ENCODE measurements at regions not wholly inside any gene's neighbourhood (a gene's known extent, or its start where the extent isn't known, plus 50 kb on each side); places are given as distances from the start of the nearest gene placed in this dataset.
"Not testable (repeated sequence)": the region's sequence is repeated elsewhere in the genome, so short reads cannot be mapped to it uniquely, and the experiment has no call there.

- ChIA-PET CTCF (no interaction called here), POLR2A (no interaction called here)
Observed at GRCh38 chr6:115442323-115442722, 618.4 kb downstream of the FRK start.

DNA sequence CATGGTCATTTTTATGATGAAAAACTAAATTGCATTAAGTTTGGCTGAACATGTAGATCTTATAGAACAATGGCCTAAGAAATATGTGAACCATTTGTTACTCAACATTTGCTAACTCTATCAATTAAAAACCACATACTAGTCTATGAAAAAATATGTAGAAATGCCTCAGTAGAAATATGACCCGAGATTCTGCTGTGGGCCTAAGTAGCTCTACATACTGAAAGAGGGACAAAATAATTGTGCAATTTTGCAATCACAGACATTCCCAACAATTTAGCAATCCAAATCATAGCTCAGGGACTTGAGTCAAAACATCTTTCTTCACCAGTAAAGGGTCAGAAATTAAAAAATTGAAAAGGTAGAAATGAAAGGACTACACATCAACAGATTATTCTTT is 619.0 kb downstream of the FRK start:
- POLR2A ChIA-PET: no interaction called here

More at GRCh38 chr6:115442323-115442722, 618.4 kb downstream of the FRK start:
- no peaks in the 10 kb centered on the region for H3K27me3 Mint-ChIP-seq
- intact Hi-C loops (cut with micrococcal nuclease): no loop called here
- H3K4me1 Mint-ChIP-seq (ENCODE audit: low read depth): no peaks in the 10 kb centered on the region
- H3K36me3 Mint-ChIP-seq (ENCODE audit: low read depth): no peaks in the 10 kb centered on the region
- TF ChIP-seq, protein P1, sequence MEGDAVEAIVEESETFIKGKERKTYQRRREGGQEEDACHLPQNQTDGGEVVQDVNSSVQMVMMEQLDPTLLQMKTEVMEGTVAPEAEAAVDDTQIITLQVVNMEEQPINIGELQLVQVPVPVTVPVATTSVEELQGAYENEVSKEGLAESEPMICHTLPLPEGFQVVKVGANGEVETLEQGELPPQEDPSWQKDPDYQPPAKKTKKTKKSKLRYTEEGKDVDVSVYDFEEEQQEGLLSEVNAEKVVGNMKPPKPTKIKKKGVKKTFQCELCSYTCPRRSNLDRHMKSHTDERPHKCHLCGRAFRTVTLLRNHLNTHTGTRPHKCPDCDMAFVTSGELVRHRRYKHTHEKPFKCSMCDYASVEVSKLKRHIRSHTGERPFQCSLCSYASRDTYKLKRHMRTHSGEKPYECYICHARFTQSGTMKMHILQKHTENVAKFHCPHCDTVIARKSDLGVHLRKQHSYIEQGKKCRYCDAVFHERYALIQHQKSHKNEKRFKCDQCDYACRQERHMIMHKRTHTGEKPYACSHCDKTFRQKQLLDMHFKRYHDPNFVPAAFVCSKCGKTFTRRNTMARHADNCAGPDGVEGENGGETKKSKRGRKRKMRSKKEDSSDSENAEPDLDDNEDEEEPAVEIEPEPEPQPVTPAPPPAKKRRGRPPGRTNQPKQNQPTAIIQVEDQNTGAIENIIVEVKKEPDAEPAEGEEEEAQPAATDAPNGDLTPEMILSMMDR (IDR thresholded peaks at IDR 0.05): no peak
- ATAC-seq: no peak
- DNase-seq: no peak
- peaks cover 6% of the 10 kb centered on the region for H3K9me3 Mint-ChIP-seq
- no peak overlapping the region for H3K4me3 Mint-ChIP-seq
- H3K27ac Mint-ChIP-seq: no peak overlapping the region

DNA sequence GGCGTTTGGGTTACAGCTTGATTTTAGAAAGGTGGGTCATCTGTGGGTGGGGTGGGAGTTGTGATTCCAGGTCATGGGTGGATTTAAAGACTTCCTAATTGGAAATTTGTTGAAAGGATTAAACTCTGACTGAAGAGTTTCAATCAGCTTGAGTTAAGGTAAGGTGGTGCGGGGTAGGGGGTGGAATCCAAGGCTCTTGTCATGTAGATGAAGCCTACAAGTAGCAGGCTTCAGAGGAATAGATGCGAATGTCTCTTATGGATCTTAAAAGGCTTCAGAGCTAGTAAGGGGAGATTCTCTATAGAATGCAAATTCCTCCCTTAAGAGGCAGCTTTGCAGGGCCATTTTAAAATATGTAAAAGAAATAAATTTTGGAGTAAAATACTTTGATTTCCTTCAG is 645.3 kb downstream of the FRK start:
- CTCF ChIA-PET: no interaction called here

More for the DNA sequence above, 619.0 kb downstream of the FRK start:
- Mint-ChIP-seq H3K4me1 (ENCODE audit: low read depth) (no peaks in the 10 kb centered on the region), H3K36me3 (ENCODE audit: low read depth) (no peaks in the 10 kb centered on the region), H3K4me3 (no peak overlapping the region), H3K27ac (no peak overlapping the region), H3K9me3 (peaks cover 6% of the 10 kb centered on the region), H3K27me3 (no peaks in the 10 kb centered on the region)
- CTCF ChIA-PET: no interaction called here
- DNase-seq: no peak
- ATAC-seq: no peak
- intact Hi-C loops (cut with micrococcal nuclease): no loop called here
- TF ChIP-seq, protein P1 (IDR thresholded peaks at IDR 0.05): no peak

DNA sequence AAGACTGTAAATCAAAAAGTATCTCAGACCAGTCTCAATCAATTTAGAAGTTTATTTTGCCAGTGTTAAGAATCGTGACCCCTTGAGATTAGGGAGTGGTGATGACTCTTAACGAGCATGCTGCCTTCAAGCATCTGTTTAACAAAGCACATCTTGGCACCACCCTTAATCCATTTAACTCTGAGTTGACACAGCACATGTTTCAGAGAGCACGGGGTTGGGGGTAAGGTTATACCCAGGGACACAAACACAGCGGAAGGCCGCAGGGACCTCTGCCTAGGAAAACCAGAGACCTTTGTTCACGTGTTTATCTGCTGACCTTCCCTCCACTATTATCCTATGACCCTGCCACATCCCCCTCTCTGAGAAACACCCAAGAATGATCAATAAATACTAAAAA is 645.8 kb downstream of the FRK start:
- POLR2A ChIA-PET; H3K4me1 Mint-ChIP-seq (ENCODE audit: low read depth); H3K36me3 Mint-ChIP-seq (ENCODE audit: low read depth); H3K27ac Mint-ChIP-seq; intact Hi-C loops (cut with micrococcal nuclease); H3K9me3 Mint-ChIP-seq; H3K4me3 Mint-ChIP-seq; H3K27me3 Mint-ChIP-seq; CTCF ChIA-PET; ATAC-seq; DNase-seq: not testable (repeated sequence)

More for the DNA sequence above, 645.3 kb downstream of the FRK start:
- H3K27me3 Mint-ChIP-seq: no peaks in the 10 kb centered on the region
- H3K4me3 Mint-ChIP-seq: no peak overlapping the region
- no peaks in the 10 kb centered on the region for H3K4me1 Mint-ChIP-seq (ENCODE audit: low read depth)
- no peak overlapping the region for H3K27ac Mint-ChIP-seq
- no peaks in the 10 kb centered on the region for H3K36me3 Mint-ChIP-seq (ENCODE audit: low read depth)
- no peak for ATAC-seq
- no peak for DNase-seq
- peaks cover 6% of the 10 kb centered on the region for H3K9me3 Mint-ChIP-seq
- POLR2A ChIA-PET: no interaction called here
- TF ChIP-seq, protein P1 (IDR thresholded peaks at IDR 0.05): no peak
- intact Hi-C loops (cut with micrococcal nuclease): no loop called here

GRCh38 chr6:115411756-115412155 is 648.9 kb downstream of the FRK start:
- H3K27me3 Mint-ChIP-seq: no peaks in the 10 kb centered on the region
- peaks cover 5% of the 10 kb centered on the region for H3K9me3 Mint-ChIP-seq
- no peaks in the 10 kb centered on the region for H3K36me3 Mint-ChIP-seq (ENCODE audit: low read depth)
- H3K4me3 Mint-ChIP-seq: no peak overlapping the region
- no peak overlapping the region for H3K27ac Mint-ChIP-seq
- intact Hi-C loops (cut with micrococcal nuclease): no loop called here
- POLR2A ChIA-PET: no interaction called here
- no peaks in the 10 kb centered on the region for H3K4me1 Mint-ChIP-seq (ENCODE audit: low read depth)
- TF ChIP-seq, protein P1 (IDR thresholded peaks at IDR 0.05): no peak
- DNase-seq (no peak), ATAC-seq (no peak)
- CTCF ChIA-PET: no interaction called here

DNA sequence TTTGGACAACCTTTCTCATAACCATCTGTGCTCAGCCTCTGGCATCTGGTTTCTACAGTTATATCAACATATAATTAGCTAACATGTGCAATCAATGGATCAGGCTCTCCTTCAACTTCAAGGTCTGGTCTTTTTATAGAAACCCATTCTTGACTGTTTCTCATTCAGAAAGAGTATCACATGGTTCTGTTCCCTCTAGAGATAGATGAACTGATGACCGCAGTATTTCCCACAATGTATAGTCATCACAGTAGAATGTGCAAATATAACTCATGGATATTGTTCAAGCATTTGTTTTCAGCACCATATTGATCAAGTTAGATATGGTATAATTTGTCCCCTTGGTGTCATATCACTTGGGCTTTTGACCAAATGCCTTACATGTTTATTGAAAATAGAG is 656.2 kb downstream of the FRK start:
- TF ChIP-seq, protein P1 (IDR thresholded peaks at IDR 0.05): no peak
- no peak for ATAC-seq
- Mint-ChIP-seq H3K4me1 (ENCODE audit: low read depth) (no peaks in the 10 kb centered on the region), H3K27ac (no peak overlapping the region), H3K4me3 (no peak overlapping the region), H3K9me3 (peaks cover 10% of the 10 kb centered on the region), H3K36me3 (ENCODE audit: low read depth) (no peaks in the 10 kb centered on the region), H3K27me3 (no peaks in the 10 kb centered on the region)
- CTCF ChIA-PET: no interaction called here
- DNase-seq: no peak
- intact Hi-C loops (cut with micrococcal nuclease): no loop called here
- POLR2A ChIA-PET: no interaction called here
